ENCODE measurements at regions not wholly inside any gene's neighbourhood (a gene's known extent, or its start where the extent isn't known, plus 50 kb on each side); places are given as distances from the start of the nearest gene placed in this dataset.

DNA sequence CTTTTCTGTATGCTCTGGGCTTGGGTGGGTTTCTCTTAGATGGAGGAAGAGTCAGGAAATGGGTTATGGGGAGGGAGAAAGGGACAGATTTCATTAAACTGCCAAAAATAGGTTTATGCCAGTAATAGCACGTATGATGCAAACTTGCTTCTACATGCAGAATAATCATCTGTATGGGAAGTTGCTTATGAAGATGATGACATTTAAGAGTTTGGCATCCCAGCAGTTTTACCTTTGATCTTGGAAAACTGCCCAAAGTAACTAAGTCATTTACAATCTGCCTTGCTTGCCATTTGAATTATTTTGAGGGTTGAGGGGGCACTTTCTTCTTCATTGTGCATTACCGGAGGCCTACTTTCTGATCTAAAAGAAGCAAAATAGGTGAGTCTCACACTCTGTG, 282.9 kb upstream of the ANKRD55 start:
- no peak for DNase-seq (ENCODE audit: low read depth in 3 of 3)

DNA sequence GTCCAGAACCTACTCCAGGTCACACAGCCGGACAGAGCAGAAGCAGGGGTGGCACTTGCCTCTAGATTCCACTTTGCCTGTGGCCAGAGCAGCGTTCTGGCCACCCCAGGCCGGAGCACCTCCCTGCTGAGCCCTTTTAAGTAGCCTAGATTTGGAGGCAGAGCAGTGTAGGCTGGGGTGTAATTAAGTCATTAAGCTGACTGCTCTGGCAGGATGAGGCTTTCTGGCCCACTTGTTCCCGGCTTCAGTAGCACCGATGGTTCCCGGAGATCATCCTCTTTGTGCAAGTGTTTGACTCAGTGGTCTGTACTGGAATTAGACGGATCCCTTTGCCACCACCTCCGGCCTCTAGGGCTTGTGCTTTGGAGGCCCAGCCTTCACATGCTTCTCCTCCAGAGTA, 281.9 kb upstream of the ANKRD55 start:
- DNase-seq (ENCODE audit: low read depth in 3 of 3): no peak

- DNase-seq (ENCODE audit: low read depth in 3 of 3): no peak
These were observed 281.1 kb upstream of the ANKRD55 start for GRCh38 chr5:56514245-56514644.

DNA sequence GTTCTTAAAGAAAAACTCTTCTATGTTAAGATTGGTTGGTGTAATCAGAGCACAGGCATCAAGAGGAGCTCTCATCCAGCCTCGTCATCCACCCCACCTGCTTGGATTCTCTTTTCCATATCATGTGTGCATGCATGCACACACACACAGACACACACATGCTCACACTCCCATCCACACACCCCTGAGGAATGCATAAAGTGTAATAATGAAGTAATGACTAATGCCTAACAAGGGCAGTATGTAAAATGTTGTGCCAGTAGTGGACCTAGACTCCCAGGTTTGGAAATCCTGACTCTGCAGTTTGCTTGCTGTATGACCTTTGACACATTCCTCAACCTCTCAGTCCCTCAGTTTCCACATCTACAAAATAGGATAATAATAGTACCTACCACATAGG, 280.0 kb upstream of the ANKRD55 start:
- no peak for DNase-seq (ENCODE audit: low read depth in 3 of 3)

- no peak for DNase-seq (ENCODE audit: low read depth in 3 of 3)
These were observed 279.3 kb upstream of the ANKRD55 start for GRCh38 chr5:56512313-56512996.

DNA sequence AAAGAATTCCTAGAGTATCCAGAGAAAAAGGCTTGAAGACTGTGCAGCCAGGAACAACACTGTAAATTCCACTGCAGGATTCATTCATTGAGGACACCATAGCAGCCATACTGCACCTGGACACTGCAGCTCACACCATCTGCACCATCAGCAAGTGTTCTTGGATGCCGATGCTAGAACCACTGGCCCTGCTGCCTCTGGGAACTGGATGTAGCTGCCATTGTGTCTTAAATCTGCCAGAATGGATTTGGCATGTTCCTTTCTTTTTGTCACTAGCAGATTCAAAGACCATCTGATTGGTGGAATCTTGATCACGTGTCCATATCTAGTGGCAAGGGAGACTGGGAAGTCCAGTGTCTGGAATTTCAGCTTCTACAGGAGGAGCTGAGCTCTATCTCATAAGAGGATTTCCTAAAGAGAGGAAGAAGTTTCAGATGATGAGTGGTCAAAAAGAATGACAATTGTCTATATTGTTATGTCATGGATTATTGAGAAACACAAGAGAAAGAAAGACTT, 278.3 kb upstream of the ANKRD55 start:
- no peak for DNase-seq (ENCODE audit: low read depth in 3 of 3)

- no peak for DNase-seq (ENCODE audit: low read depth in 3 of 3)
These were observed 275.1 kb upstream of the ANKRD55 start for GRCh38 chr5:56508249-56508648.

DNA sequence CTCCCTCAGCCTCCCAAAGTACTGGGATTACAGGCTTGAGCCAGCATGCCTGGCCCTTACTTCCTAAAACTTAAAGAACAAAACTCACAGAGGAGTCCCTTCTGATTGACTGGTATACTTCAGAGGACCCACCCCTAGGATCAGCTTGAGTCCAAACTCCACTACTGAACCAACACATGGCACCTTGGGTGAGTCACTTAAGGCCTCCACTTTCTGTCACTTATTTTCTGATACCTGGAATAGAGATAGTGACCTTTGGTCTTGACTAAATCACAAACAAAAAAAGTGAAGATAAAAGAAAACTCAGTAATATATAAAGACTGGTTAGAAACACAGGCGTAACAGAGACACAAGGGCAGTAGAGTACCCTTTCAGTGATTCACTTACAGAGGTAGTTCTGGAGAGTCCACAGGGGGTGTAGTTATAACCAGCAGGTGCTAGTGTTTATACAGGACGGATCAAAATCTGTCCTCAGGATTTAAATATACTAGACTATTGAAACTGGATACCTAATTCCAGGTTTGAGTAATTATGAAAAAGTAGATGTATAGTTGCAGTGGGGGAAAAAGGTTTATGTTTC, 274.3 kb upstream of the ANKRD55 start:
- DNase-seq (ENCODE audit: low read depth in 3 of 3): no peak

GRCh38 chr5:56506211-56506965, 273.3 kb upstream of the ANKRD55 start:
- DNase-seq (ENCODE audit: low read depth in 3 of 3): no peak

DNA sequence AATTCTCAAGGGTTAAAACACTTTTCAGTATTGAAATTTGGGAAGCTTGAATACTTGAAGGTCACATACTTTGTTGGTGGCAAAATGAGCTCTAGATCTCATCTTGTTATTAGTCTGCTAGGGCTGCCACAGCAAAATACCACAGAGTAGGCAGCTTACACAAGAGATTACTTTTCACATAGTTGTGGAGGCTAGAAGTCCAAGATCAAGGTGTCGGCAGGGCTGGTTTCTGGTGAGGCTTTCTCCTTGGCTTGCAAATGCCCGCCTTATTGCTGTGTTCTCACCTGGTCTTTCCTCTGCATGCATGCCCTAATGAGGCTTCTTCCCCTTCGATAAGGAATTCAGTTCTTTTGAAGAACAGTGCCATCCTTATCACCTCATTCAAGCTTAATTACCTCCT, 270.8 kb upstream of the ANKRD55 start:
- DNase-seq (ENCODE audit: low read depth in 3 of 3): no peak

- no peak for DNase-seq (ENCODE audit: low read depth in 3 of 3)
These were observed 268.8 kb upstream of the ANKRD55 start for GRCh38 chr5:56501781-56502557.

DNA sequence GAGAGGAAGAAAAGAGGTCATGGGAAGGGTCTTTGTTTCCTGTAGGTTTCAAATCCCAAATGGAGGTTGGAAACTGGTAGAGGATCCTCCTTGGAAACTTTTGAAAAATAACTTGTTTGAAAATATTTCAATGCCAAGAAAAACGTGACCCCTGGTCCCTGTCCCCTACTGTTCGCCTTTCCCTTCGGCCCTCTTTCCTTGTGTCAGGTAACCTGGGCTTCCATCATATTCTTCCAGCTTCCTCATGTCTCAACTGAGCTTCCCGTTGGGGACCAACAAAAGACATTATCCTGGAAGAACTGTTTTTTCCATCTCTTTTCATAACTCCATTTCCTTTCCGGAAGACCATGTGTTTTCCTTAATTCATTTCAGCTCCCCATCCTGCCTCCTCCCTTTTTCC, 266.8 kb upstream of the ANKRD55 start:
- no peak for DNase-seq (ENCODE audit: low read depth in 3 of 3)

- DNase-seq (ENCODE audit: low read depth in 3 of 3): no peak
These were observed 266.4 kb upstream of the ANKRD55 start for GRCh38 chr5:56499491-56499890.

GRCh38 chr5:56498759-56499395, 265.7 kb upstream of the ANKRD55 start:
- no peak for DNase-seq (ENCODE audit: low read depth in 3 of 3)

DNA sequence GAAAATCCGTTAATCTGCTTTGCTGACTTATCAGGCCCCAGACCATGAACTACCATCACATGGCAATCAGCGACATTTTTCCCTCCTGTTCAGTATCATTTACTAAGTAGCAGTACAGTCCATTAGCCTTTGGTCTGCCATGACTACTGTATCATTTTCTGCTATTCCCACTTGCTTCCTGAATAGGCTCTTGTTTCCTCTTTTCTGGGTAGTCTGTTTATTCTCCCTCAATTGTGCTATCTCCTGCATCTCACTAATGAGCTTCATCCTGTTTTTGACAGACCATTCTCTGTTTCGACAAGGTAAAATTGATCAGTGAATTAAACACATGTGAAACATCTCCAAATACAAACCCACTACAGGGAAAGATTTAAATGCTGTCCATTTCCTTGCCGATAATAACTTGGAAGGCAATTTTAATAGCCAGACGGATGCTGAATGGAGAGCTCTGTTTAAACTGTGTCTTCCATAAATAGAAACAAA, 263.5 kb upstream of the ANKRD55 start:
- DNase-seq (ENCODE audit: low read depth in 3 of 3): no peak

DNA sequence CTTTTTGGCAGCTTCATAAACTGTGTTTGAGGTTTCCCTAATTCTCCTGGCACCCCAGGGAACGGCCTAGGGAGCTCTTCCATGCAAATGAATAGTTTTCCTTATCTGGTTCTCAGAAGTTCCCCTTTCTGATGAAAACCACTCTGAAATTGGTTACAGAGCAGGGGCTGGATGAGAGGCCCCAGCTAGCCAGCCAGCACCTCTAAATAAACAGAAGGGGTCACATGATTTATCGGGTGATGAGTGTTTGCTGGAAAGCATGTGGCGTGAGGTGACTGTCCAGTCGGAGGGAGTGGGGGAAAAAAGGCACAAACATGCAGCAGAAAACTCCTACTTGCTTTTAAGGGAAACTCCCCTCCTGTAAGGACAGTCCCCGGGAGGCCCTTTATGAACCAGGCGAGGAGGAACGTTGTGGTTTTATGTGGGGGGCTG, 261.2 kb upstream of the ANKRD55 start:
- no peak for DNase-seq (ENCODE audit: low read depth in 3 of 3)

GRCh38 chr5:56493766-56494165, 260.6 kb upstream of the ANKRD55 start:
- no peak for DNase-seq (ENCODE audit: low read depth in 3 of 3)

GRCh38 chr5:56493308-56493707, 260.2 kb upstream of the ANKRD55 start:
- no peak for DNase-seq (ENCODE audit: low read depth in 3 of 3)

DNA sequence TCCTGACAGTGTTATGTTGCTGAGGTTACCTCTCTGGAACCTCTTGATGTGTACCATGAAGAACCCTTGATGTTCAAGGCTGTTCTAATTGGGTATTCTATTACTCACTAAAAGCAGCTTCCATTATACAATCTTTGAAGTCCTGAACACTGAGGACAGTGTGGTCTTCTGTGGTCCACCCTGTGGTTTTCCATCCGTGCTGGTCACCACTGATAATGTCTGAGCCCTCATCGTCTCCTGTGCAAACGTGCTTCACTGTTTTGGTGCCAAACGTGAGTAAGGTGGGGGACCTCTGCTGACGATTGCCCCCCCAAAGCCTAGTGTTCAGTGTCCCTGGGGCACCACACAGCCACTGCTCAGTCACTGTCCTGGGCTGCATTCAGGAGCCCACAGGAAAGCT, 259.7 kb upstream of the ANKRD55 start:
- no peak for DNase-seq (ENCODE audit: low read depth in 3 of 3)

DNA sequence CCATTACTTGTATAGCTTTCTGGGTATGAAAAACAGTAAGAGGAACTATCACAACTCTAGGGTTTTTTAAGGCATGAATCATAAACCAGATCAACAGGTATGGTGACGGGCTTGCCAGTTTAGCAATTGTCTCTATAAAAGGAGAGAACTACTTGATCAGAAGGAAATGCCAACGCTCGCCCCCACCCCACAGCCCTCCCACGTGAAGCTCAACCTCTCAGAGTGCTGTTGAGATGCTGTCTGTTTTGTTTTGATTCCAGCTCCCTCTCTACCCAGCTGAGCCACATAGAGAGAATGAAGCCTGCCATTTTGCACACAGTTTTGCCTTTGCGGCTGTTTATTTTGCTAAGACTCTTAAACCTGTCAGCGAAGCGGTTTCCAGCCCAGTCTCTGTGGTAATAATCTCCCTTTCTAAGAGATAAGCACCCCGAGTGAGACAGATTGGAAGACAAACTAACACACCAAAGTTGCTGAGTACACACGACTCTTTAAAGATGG, 257.9 kb upstream of the ANKRD55 start:
- DNase-seq (ENCODE audit: low read depth in 3 of 3): peak in 2 of 3 experiments; percentile 44 to 46

DNA sequence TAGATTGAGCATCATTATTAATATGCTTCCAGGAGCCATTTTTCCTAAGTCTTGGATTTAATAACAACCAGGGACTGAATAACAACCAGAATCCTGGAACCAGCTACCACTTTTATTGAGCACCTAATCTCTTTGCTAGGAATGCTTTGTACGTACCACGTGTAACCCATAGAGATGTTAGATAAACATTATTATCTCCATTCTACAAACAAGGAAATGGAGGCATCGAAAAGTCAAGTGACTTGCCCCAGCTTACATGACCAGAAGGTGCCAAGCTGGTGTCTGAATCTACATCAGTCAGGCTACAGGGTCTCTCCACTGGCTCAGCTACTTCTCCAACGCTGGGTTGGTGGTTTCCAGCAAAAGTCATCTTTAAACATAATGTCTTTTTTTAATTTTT, 256.1 kb upstream of the ANKRD55 start:
- no peak for DNase-seq (ENCODE audit: low read depth in 3 of 3)
